HCT116 (cell line): ENCODE measurements at regions not wholly inside any gene's neighbourhood (a gene's known extent, or its start where the extent isn't known, plus 50 kb on each side); places are given as distances from the start of the nearest gene placed in this dataset.

Source experiments
- ATAC-seq: fragments of 200-7000 bp; cut with Tn5 transposase; 2 replicates; pipeline ENCODE4 v1.9.1; 2020; ENCODE audit warnings: mild to moderate bottlenecking, moderate library complexity
- BruUV-seq: library from RNA; stranded (reverse); fragments of 400-500 nt; replicated peaks from 2 replicates; lab custom pipeline; 2021; lab: Mats Ljungman, UMichigan
- CTCF ChIA-PET: fragments of 300-600 bp; sonication (Branson Sonifier 250); formaldehyde crosslinking; loops from one replicate; lab custom pipeline; 2021; ENCODE audit warnings: antibody characterized with exemption; lab: Charles Lee
- POLR2A ChIA-PET: fragments of 300-600, 350-600 bp; sonication (Branson Sonifier 250); formaldehyde crosslinking; loops from one replicate; lab custom pipeline; 2021; ENCODE audit warnings: antibody characterized with exemption; lab: Charles Lee
- RAD21 ChIA-PET, 2 experiments: fragments of 300-600 bp; sonication (Branson Sonifier 250); formaldehyde crosslinking; loops; one replicate each; lab custom pipeline; 2023; ENCODE audit warnings: low total read pairs in 2 of 2; ENCODE audit not compliant: uncharacterized antibody in 2 of 2, unreplicated experiment in 2 of 2, low non-redundant PET in 1 of 2; lab: Charles Lee
- DNase-seq: peaks from one replicate; pipeline ENCODE4 v3.0.0-alpha.2; 2010; ENCODE audit warnings: low read depth, low spot score
- H2AFZ ChIP-seq: fragments of 200-600 bp; shearing (Covaris generic), sonication (generic); 2 replicates; pipeline ENCODE4 v1.6.1; 2017; ENCODE audit warnings: low read depth, mixed run types, mixed read lengths, antibody characterized with exemption, low read length; ENCODE audit not compliant: poor library complexity, severe bottlenecking
- H3K27ac ChIP-seq: 2 replicates; pipeline ENCODE4 v1.5.1; 2012; ENCODE audit warnings: low read depth, low read length
- H3K27me3 ChIP-seq: fragments of 200-600 bp; sonication (generic); 2 replicates; pipeline ENCODE4 v1.6.1; 2016; ENCODE audit warnings: mixed run types, low read length, mixed read lengths; ENCODE audit not compliant: insufficient read depth
- H3K36me3 ChIP-seq, 2 experiments: fragments of 200-500 bp in 1 of 2; fragments of 200-600 bp in 1 of 2; sonication (Bioruptor generic) in 1 of 2; sonication (generic) in 1 of 2; 2 replicates each; pipeline versions ENCODE4 v1.5.1 to v1.6.1; 2014 to 2016; ENCODE audit warnings: low read length in 2 of 2, inconsistent platforms in 1 of 2, mixed read lengths in 1 of 2, mixed run types in 1 of 2; ENCODE audit not compliant: insufficient read depth in 2 of 2, control insufficient read depth in 1 of 2
- H3K4me1 ChIP-seq, 2 experiments: fragments of 200-600 bp in 1 of 2; sonication (generic) in 1 of 2; 2 replicates each; pipeline versions ENCODE4 v1.5.1 to v1.6.1; 2012 to 2017; ENCODE audit warnings: low read length in 2 of 2, inconsistent platforms in 1 of 2, mild to moderate bottlenecking in 1 of 2, mixed read lengths in 1 of 2, mixed run types in 1 of 2, moderate library complexity in 1 of 2; ENCODE audit not compliant: insufficient read depth in 2 of 2, control insufficient read depth in 1 of 2
- H3K4me2 ChIP-seq: fragments of 200-600 bp; sonication (generic); 2 replicates; pipeline ENCODE4 v1.6.1; 2017; ENCODE audit warnings: mixed run types, low read length, mixed read lengths
- H3K4me3 ChIP-seq, 2 experiments: fragments of 200-600 bp in 1 of 2; sonication (generic) in 1 of 2; replicated peaks in 1 of 2; 2 replicates each; pipeline ENCODE4 v1.5.1; 2011 to 2016; ENCODE audit warnings: low read length in 2 of 2, control low read depth in 1 of 2, low read depth in 1 of 2, mild to moderate bottlenecking in 1 of 2, mixed read lengths in 1 of 2, mixed run types in 1 of 2
- H3K79me2 ChIP-seq: fragments of 200-600 bp; sonication (generic); 2 replicates; pipeline ENCODE4 v1.6.1; 2017; ENCODE audit warnings: mild to moderate bottlenecking, mixed run types, low read length, moderate library complexity, mixed read lengths; ENCODE audit not compliant: insufficient read depth
- H3K9ac ChIP-seq: fragments of 200-600 bp; sonication (generic); 2 replicates; pipeline ENCODE4 v1.6.1; 2016; ENCODE audit warnings: low read length, mixed read lengths
- H3K9me2 ChIP-seq: fragments of 200-600 bp; sonication (generic), shearing (Covaris generic); 2 replicates; pipeline ENCODE4 v1.6.1; 2017; ENCODE audit warnings: mixed run types, mild to moderate bottlenecking, moderate library complexity; ENCODE audit not compliant: insufficient read depth
- H3K9me3 ChIP-seq, 2 experiments: fragments of 200-500 bp in 1 of 2; fragments of 200-600 bp in 1 of 2; sonication (Bioruptor generic) in 1 of 2; sonication (generic) in 1 of 2; 2 replicates each; pipeline ENCODE4 v1.6.1; 2014 to 2017; ENCODE audit warnings: low read length in 2 of 2, mixed read lengths in 2 of 2, inconsistent platforms in 1 of 2, low read depth in 1 of 2, mild to moderate bottlenecking in 1 of 2, mixed run types in 1 of 2, moderate library complexity in 1 of 2; ENCODE audit not compliant: control insufficient read depth in 1 of 2, insufficient read depth in 1 of 2
- H4K20me1 ChIP-seq: fragments of 200-600 bp; sonication (generic), shearing (Covaris generic); 2 replicates; pipeline ENCODE4 v1.6.1; 2017; ENCODE audit warnings: mixed run types, mild to moderate bottlenecking, moderate library complexity; ENCODE audit not compliant: insufficient read depth
- ATF3 ChIP-seq: IDR thresholded peaks from 2 replicates; pipeline ENCODE4 v1.6.1; 2012
- EGR1 ChIP-seq: IDR thresholded peaks from 2 replicates; pipeline ENCODE4 v1.6.1; 2012; ENCODE audit warnings: low read depth
- ELF1 ChIP-seq: IDR thresholded peaks from 2 replicates; pipeline ENCODE4 v1.6.1; 2012; ENCODE audit warnings: low read depth, borderline replicate concordance
- EZH2phosphoT487 ChIP-seq: fragments of 200-600 bp; IDR thresholded peaks from 2 replicates; pipeline ENCODE4 v1.6.1; 2018; ENCODE audit warnings: antibody characterized with exemption, borderline replicate concordance
- FOSL1 ChIP-seq: IDR thresholded peaks from 2 replicates; pipeline ENCODE4 v1.6.1; 2012; ENCODE audit warnings: low read depth
- JUND ChIP-seq: IDR thresholded peaks from 2 replicates; pipeline ENCODE4 v1.6.1; 2012
- POLR2A ChIP-seq: IDR thresholded peaks from 2 replicates; pipeline ENCODE4 v1.7.0; 2011; ENCODE audit warnings: borderline replicate concordance; ENCODE audit not compliant: insufficient read depth, insufficient read length; ENCODE audit errors: extremely low read depth
- POLR2AphosphoS5 ChIP-seq: IDR thresholded peaks from 2 replicates; pipeline ENCODE4 v1.6.1; 2011; ENCODE audit warnings: mild to moderate bottlenecking, low read depth, low read length, moderate library complexity
- REST ChIP-seq: IDR thresholded peaks from 2 replicates; pipeline ENCODE4 v1.6.1; 2012; ENCODE audit warnings: low read depth
- SP1 ChIP-seq: IDR thresholded peaks from 2 replicates; pipeline ENCODE4 v1.6.1; 2012; ENCODE audit warnings: low read depth
- SRF ChIP-seq: IDR thresholded peaks from 2 replicates; pipeline ENCODE4 v1.6.1; 2012; ENCODE audit warnings: low read depth
- YY1 ChIP-seq: IDR thresholded peaks from 2 replicates; pipeline ENCODE4 v1.6.1; 2011; ENCODE audit warnings: low read length, low read depth, moderate library complexity, mild to moderate bottlenecking; ENCODE audit not compliant: insufficient replicate concordance; ENCODE audit errors: extremely low read depth
- ZBTB33 ChIP-seq: IDR thresholded peaks from 2 replicates; pipeline ENCODE4 v1.6.1; 2011; ENCODE audit warnings: mild to moderate bottlenecking, low read length, moderate library complexity; ENCODE audit not compliant: insufficient replicate concordance; ENCODE audit errors: extremely low read depth
- ZNF274 ChIP-seq: fragments of 200-500 bp; sonication (Bioruptor generic); IDR thresholded peaks from 2 replicates; pipeline ENCODE4 v1.6.1; 2014; ENCODE audit warnings: mild to moderate bottlenecking, low read depth, low read length, inconsistent platforms
- intact Hi-C: fragments of 100-400 bp; cut with micrococcal nuclease; formaldehyde crosslinking; loops from 2 replicates; pipeline ENCODE4 v1.10.0; 2022
- TF ChIP-seq, protein P1 (sequence below): IDR thresholded peaks from 2 replicates; pipeline ENCODE4 v1.6.1; 2012

DNA sequence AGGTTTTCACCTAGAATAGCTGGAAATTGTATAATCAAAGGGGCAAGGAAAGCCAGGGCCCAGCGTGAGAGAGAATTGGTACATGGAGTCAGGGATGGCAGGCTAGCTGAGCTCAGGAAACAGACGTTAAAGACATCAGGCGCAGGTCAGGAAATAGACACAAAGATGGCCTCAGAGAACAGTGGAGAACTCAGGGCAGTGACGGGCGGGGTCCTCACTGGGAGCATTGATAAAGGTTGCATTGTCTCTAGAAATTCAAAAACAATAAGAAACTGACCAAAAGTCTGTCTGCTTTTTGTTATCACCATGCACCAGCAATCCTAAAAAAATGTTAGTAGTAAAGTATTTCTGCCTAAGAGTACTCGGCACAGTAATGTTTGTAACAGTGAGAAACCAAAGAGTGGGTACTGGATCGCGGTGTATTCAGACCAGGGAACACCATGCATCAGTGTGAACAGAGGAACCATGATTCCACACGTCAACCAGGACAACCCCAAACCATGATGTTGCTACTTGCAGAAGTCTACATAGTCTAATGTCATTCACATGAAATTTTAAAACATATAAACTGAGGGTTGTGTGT, 81.9 kb upstream of the AUTS2 start:
- ChIA-PET POLR2A (no interaction called here), CTCF (no interaction called here), RAD21 (interaction anchor here in 1 of 2 experiments (0.7 kb wide), 1 partner anchor 15 kb away, joined by 3 read pairs; no protein-coding TSS in a partner anchor)
- ATAC-seq (no peak), DNase-seq (no peak)
- Histone ChIP-seq H4K20me1 (no peaks in the 10 kb centered on the region), H3K36me3 (no peaks in the 10 kb centered on the region), H3K4me3 (no peak overlapping the region), H3K9me2 (no peaks in the 10 kb centered on the region), H3K9me3 (peaks cover 3 to 9% of the 10 kb centered on the region in 2 experiments; a peak in 2 of 4 replicates), H3K27me3 (no peaks in the 10 kb centered on the region), H3K4me2 (no peak overlapping the region), H2AFZ (no peak overlapping the region), H3K27ac (no peak overlapping the region), H3K79me2 (no peaks in the 10 kb centered on the region), H3K9ac (no peak overlapping the region), H3K4me1 (no peaks in the 10 kb centered on the region)
- intact Hi-C loops: no loop called here
- BruUV-seq: no TSS peak
- TF ChIP-seq FOSL1 (no peak), EGR1 (no peak), ZBTB33 (no peak), REST (no peak), ATF3 (no peak), SRF (no peak), EZH2phosphoT487 (no peak), POLR2AphosphoS5 (no peak), POLR2A (no peak), SP1 (no peak), JUND (no peak), YY1 (no peak), ELF1 (no peak), ZNF274 (no peak)
- TF ChIP-seq, protein P1, sequence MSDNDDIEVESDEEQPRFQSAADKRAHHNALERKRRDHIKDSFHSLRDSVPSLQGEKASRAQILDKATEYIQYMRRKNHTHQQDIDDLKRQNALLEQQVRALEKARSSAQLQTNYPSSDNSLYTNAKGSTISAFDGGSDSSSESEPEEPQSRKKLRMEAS: no peak
